Stimulated activated CD8-positive, alpha-beta memory T cell treated with anti-CD3 and anti-CD28 coated beads, Interleukin-12 subunit alpha, Interleukin-12 subunit beta, amount 100 ng/mL, for 1 hour (primary cell): ENCODE measurements at regions not wholly inside any gene's neighbourhood (a gene's known extent, or its start where the extent isn't known, plus 50 kb on each side); places are given as distances from the start of the nearest gene placed in this dataset.

Experiments
- DNase-seq: peaks from one replicate; pipeline ENCODE4 v3.0.0-alpha.2; 2020; ENCODE audit warnings: low read depth

DNA sequence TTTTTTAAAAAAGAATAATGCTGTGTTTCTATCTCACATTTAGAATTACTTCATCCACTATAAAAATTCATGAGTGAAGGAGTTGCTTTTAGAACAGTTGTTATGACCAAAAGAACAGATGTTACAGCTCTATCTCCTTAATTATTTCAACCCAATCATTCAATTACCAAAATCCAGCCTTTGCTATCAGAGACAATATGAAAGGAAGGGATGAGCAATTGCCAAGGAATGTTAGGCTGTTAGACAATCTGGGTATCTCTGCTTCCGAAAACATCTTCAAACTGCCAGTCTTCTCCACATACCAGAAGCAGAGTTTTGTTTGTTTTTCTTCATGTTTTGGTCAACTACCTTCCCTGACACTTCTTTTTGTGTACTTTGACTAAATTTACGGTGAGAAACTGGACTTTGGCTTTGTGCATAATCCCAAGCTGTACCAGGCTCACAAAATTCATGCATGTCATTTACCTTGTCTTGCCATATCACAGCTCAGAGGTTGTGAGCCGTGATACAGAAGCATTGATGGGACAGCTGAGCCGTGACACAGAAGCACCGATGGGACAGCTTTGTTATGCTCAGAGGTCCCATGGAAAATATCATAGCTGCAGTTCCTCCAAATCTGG lies 405.5 kb downstream of the KIF4B start:
- DNase-seq, result no peak

DNA sequence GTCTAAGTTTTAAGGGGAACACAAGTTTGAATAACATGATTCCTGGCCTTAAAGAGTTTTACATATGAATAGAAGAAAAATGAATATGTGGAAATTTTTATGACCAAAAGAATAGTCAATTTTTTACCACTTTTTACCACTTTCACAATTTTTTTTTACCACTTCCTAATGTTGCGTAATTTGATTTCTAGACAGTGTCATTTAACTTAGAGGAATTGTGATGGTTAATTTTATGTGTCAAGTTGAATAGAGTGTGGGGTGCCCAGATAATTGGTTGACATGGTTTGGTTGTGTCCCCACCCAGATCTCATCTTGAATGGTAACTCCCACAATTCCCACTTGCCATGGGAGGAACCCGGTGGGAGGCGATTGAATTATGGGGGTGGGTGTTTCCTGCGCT lies 416.6 kb downstream of the KIF4B start:
- DNase-seq, result no peak

GRCh38 chr5:155434267-155434666 lies 420.7 kb downstream of the KIF4B start:
- no peak for DNase-seq

GRCh38 chr5:155434681-155435080 lies 421.1 kb downstream of the KIF4B start:
- no peak for DNase-seq

- DNase-seq, result no peak
These were observed 428.3 kb downstream of the KIF4B start for GRCh38 chr5:155441849-155442248.

DNA sequence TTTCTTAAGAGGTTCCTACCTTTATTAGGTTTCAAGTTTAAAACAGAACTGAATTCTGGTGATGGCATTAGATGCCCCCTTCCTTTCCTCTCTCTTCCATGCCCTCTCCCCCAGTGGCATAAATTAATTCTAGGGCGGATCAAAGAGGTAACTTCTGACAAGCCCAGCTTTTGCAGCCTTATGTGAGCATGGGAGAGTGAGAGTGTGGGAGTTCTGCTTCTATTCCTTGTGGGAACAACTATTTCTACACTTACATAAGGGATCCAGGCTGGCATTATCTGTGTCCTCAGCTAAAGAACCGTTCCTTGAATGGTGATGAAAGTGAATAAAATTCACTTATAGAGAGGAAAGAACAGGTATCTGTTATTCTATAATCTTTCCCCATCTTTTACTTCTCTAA lies 437.6 kb downstream of the KIF4B start:
- no peak for DNase-seq

DNA sequence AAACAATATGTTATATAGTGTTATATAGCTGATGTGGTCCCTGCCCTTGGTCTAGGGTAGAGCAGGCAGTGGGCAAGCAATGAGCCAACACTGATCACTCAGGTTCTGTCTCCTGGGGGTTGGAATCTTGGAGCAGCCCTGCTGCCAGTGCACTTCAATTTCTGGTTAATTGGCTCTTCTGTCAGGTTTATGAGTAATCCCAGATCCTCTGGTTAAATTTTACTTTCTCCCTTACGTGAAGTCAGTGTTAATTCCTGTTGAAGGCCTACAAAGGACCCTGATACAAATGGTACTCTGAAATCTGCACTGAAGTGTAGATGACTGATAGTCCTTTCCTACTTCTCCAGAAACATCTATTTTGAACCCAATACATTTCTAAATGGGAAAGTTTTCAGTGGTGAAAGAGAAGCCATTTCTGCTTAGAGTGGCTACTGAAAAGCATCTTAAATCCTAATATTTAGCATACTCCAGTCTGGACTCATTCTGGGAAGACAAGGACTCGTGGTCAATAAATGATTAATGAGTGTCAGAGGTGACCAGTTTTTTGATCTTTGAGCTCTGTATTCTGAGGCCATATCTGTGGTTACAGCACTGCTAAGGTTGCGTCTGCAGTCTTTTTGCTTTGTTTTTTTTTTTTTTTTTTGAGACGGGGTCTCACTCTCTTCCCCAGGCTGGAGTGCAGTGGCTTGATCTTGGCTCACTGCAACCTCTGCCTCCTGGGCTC lies 442.4 kb downstream of the KIF4B start:
- no peak for DNase-seq

- DNase-seq, result no peak
These were observed 446.4 kb downstream of the KIF4B start for GRCh38 chr5:155459889-155460500.

DNA sequence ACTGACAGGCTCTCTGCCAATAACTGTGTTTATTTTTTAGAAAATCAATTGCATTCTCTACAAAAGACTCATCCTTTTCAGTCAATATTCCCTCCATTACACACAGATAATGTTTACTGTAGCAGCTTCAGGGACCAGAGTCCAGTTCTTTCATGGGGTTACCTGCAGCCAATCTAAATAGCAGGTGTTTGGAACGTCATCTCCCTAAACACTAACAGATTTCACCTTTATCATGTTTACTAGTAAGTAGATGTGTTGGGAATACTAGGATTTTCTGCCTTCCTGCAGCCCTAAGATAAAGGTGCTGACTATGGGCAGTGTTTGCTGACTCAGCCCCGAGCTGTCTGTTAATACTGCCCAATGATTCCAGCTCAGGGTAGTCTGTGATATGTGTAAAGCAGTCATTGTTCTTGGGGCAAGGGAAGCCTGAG lies 447.0 kb downstream of the KIF4B start:
- DNase-seq, result no peak

DNA sequence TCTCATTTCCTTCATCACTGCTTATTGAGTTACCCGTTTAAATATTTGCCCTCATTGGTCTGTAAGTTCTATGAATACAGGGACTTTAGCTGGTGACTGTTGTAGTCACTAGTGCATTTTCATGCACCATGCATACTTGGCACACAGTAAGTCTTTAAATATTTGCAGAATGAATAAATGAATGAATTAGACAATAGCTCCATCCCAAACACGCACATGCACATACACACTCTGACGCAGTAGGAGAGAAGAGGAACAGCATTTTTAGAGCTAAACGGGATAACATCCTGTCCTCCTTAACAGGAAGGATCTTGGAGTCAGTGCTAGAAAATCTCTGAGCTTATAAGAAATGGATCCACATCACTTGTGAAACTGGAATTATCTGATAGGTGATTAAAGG lies 447.7 kb downstream of the KIF4B start:
- DNase-seq, result no peak

DNA sequence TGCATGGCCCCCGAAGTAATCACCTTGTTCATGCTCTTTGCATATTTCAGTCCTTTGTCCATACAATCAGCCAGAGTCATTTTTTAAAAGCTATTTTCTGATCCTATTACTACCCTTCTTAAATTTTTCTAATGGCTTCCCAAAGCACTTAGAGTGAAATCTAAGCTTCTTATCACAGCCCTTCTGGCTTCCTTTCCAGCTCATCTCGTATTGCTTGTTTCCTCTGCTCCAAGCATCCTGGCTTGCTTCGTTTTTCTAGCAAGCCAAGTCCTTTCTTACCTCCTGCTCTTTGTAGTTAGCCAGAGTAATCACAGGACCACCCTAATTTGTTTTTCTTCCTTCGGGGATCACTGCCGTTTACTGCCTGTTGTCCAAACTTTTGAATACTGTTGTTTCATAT lies 453.3 kb downstream of the KIF4B start:
- no peak for DNase-seq

- no peak for DNase-seq
These were observed 457.5 kb downstream of the KIF4B start for GRCh38 chr5:155471027-155471426.

DNA sequence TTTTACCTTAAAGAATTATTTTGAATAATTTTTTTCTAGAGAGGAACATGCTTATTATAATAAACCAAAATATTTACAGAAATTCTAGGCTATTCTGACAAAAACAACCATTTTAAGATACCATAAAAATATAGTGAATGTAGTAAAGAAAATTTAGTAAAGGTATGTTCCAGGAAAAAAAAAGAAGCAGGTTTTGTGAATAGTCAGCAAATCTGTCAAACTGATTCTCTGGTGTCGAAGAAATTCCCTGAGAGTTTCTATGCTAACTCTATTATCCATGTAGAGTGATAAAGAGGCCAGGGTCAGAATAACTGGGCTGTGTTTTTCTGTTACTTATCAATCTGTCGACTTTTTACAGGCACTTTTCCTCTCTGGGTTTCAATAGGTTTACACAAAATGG lies 459.2 kb downstream of the KIF4B start:
- no peak for DNase-seq

DNA sequence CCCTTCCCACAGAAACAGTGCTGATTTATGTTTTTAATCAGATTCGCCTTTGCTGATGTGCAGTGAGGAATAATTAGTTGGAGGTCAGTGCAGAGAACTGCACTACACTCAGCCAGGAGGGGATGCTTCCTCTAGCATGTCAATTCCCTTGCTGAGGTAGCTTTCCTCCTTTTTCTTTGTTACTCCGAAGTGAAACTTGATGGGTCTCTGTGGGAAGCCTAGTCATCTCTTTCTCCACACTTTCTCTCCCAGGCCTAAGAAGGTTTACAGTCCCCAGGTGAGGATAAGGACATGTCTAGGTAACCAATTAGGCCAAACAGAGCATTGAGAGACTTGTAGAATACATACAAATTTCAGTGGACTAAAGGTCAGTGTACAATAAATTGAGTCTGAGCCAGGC lies 461.8 kb downstream of the KIF4B start:
- DNase-seq, result no peak

GRCh38 chr5:155480731-155481131 lies 467.2 kb downstream of the KIF4B start:
- no peak for DNase-seq

DNA sequence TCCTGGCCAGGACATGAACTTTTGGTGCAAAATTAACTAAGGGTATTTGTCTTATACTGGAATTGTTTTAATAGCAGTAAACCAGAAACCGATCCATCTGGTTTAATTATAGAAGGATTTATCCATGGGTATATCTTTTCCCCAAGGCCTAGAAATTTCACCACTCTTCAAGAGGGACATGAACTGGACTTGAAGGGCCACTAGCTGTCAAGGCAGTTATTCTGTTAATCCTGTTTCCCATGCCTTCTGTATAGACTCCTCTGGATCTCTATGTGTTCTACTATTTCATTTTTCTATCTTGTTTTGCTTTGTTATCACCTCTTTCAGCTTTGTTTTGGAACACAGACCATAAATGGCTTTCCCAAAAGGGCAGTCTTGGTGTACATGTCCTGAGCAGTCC lies 467.6 kb downstream of the KIF4B start:
- DNase-seq, result no peak

DNA sequence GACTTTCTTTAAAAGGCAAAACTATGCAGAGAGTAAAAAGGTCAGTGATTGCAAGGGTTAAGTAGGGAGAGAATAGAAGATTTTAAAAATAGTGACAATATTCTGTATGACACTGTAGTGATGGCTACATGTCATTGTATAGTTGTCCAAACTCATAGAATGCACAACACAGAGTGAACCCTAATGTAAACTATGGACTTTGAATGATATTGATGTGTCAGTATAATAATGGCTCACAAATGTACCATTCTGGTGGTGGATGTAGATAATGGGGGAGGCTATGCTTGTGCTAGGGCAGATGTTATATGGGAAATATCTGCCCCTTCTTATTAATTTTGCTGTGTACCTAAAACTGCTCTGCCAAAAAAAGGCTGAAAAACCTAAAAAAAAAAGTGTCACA lies 468.9 kb downstream of the KIF4B start:
- DNase-seq, result no peak

DNA sequence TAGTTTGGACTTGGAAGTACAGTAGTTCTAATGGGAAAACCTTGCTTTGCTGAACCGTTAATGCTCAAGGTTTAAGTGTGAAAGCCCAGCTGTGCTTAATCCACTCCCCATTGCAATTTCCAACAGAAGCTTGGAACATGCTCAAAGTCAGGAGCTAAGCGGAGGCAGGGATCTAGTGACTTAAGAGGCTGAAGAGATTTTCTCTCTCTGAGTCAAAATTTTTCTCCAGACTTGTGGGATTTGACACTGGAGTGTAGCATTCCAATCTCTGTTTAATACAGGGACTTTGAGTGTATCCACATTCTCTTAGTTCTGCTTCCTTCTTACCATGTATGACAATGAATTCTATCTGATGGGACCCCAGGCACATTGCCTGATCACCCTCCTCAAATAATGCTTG lies 471.8 kb downstream of the KIF4B start:
- DNase-seq, result no peak

- DNase-seq, result no peak
These were observed 476.4 kb downstream of the KIF4B start for GRCh38 chr5:155489949-155490348.

DNA sequence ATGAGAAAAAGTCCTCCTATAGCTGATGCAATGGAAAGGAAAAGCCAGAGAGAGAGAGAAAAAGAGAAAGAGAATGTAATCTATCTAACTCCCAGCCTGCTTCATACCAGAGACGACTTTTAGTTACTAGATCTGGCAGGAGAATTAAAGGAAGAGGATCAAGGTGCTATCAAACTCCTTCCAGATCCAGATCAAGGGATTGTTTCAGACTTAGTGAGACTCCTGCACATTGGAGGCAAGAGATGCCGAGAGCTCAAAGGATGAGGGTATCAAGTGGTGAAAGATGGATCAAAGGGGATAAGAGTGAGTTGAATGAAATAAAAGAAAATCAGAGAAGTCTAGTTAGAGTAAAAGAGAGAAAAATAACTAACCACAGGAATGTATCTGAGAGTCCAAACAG lies 478.6 kb downstream of the KIF4B start:
- no peak for DNase-seq

DNA sequence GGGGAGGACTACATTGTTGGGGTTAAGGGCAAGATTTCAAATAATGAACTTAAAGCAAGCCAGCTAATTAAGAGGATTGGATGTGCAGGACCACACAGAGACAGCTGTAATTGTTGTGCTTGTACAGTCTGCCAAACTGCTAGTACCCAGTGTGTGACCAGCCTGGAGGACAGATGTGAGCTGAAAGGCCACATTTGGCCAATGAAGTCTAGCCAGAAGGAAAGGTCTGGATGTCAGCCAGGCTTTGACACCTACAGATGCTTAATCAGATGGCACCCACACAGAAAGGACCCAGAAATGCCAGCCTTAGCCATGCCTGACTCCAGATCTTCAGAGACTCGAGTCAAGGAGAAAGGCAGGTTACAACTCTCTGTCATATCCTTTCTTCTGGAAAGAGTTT lies 491.1 kb downstream of the KIF4B start:
- no peak for DNase-seq

GRCh38 chr5:155507363-155507762 lies 493.8 kb downstream of the KIF4B start:
- no peak for DNase-seq

- DNase-seq, result no peak
These were observed 495.1 kb downstream of the KIF4B start for GRCh38 chr5:155508673-155509072.

- DNase-seq, result no peak
These were observed 498.8 kb downstream of the KIF4B start for GRCh38 chr5:155512329-155512728.
